Stimulated activated CD4-positive, alpha-beta T cell treated with anti-CD3 and anti-CD28 coated beads, Interleukin-15, amount 100 ng/mL, for 24 hours (primary cell): ENCODE measurements at regions not wholly inside any gene's neighbourhood (a gene's known extent, or its start where the extent isn't known, plus 50 kb on each side); places are given as distances from the start of the nearest gene placed in this dataset.
"Not testable (repeated sequence)": the region's sequence is repeated elsewhere in the genome, so short reads cannot be mapped to it uniquely, and the experiment has no call there.

Source experiments
- DNase-seq: peaks from one replicate; pipeline ENCODE4 v3.0.0-alpha.2; 2020

GRCh38 chr4:181838253-181838652 lies 404.9 kb upstream of the TENM3 start:
- DNase-seq, result no peak

GRCh38 chr4:181843797-181844196 lies 399.4 kb upstream of the TENM3 start:
- DNase-seq, result not testable (repeated sequence)

- no peak for DNase-seq
These were observed 397.6 kb upstream of the TENM3 start for GRCh38 chr4:181845617-181846016.

- DNase-seq, result no peak
These were observed 396.3 kb upstream of the TENM3 start for GRCh38 chr4:181846934-181847333.

GRCh38 chr4:181848357-181848756 lies 394.8 kb upstream of the TENM3 start:
- DNase-seq, result no peak

GRCh38 chr4:181849472-181849871 lies 393.7 kb upstream of the TENM3 start:
- no peak for DNase-seq

- no peak for DNase-seq
These were observed 389.2 kb upstream of the TENM3 start for GRCh38 chr4:181853881-181854511.

- no peak for DNase-seq
These were observed 387.9 kb upstream of the TENM3 start for GRCh38 chr4:181855307-181855706.

- not testable (repeated sequence) for DNase-seq
These were observed 385.7 kb upstream of the TENM3 start for GRCh38 chr4:181857471-181857870.

GRCh38 chr4:181858741-181859140 lies 384.5 kb upstream of the TENM3 start:
- no peak for DNase-seq

GRCh38 chr4:181859439-181859838 lies 383.8 kb upstream of the TENM3 start:
- no peak for DNase-seq

GRCh38 chr4:181860157-181860556 lies 383.0 kb upstream of the TENM3 start:
- DNase-seq, result no peak

GRCh38 chr4:181860668-181861067 lies 382.5 kb upstream of the TENM3 start:
- no peak for DNase-seq

GRCh38 chr4:181863856-181864255 lies 379.3 kb upstream of the TENM3 start:
- DNase-seq, result no peak

GRCh38 chr4:181870326-181870725 lies 372.9 kb upstream of the TENM3 start:
- no peak for DNase-seq

GRCh38 chr4:181874602-181875001 lies 368.6 kb upstream of the TENM3 start:
- no peak for DNase-seq

GRCh38 chr4:181877329-181877848 lies 365.8 kb upstream of the TENM3 start:
- DNase-seq, result no peak

- no peak for DNase-seq
These were observed 353.2 kb upstream of the TENM3 start for GRCh38 chr4:181890031-181890430.

GRCh38 chr4:181890911-181891310 lies 352.3 kb upstream of the TENM3 start:
- DNase-seq, result no peak

- DNase-seq, result no peak
These were observed 346.6 kb upstream of the TENM3 start for GRCh38 chr4:181896614-181897013.

GRCh38 chr4:181897935-181898334 lies 345.3 kb upstream of the TENM3 start:
- DNase-seq, result no peak

- not testable (repeated sequence) for DNase-seq
These were observed 340.8 kb upstream of the TENM3 start for GRCh38 chr4:181902404-181902803.

- no peak for DNase-seq
These were observed 337.5 kb upstream of the TENM3 start for GRCh38 chr4:181905708-181906107.

- DNase-seq, result no peak
These were observed 335.0 kb upstream of the TENM3 start for GRCh38 chr4:181908168-181908567.

GRCh38 chr4:181909368-181909767 lies 333.8 kb upstream of the TENM3 start:
- DNase-seq, result no peak
